HT1080 (cell line): ENCODE measurements at regions not wholly inside any gene's neighbourhood (a gene's known extent, or its start where the extent isn't known, plus 50 kb on each side); places are given as distances from the start of the nearest gene placed in this dataset. TPM values are rescaled to one million over a fixed set of nuclear protein-coding genes. Genes with fewer than 3 reads are reported as not detected.
"Not testable (repeated sequence)": the region's sequence is repeated elsewhere in the genome, so short reads cannot be mapped to it uniquely, and the experiment has no call there.

Experiments
- DNase-seq: peaks from one replicate; pipeline ENCODE4 v3.0.0-alpha.2; 2015; ENCODE audit warnings: low read depth
- small RNA-seq: library from RNA; depleted of rRNA; stranded (forward); fragments of <200 nt; gene quantifications from one replicate; pipeline ENCODE3, GENCODE V24; 2014

DNA sequence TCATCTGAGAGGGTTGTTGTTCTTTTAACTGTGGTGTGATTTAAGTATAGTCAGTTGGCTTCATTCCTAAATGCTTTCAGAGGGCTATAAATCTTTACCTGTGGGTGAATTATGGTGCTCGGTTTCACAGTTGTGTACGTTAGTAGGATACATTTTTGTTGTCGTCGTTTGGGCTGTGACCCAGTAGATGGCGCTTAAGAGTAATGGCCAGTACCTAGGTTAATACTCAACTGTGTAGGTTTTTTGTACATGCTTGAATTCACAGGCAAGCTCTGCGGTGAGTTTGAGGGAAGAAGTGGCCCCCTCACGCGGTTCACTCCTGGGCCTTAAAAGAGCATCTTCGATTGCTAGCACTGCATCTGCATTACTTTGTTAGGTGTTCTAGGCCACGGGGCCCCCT is 571.7 kb upstream of the TGIF2LX start:
- not testable (repeated sequence) for DNase-seq

DNA sequence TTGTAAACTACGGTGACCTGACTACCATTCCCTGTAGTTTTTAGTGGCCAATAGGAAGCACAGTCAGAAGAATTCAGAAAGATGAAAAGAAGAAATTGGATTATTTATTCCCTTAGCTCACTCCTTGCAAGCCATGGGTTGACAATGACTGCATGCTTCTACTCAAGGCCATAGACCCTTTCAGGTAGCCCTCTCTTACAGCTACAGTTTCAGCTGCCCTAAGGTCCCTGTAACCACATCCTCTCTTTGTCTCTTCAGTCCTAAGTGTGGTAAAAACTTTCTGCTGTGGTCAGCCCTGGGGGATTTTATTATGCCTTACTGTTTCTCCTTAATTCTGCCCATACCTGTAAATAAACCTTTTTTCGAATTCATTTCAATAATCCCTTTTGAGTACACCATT is 551.8 kb upstream of the TGIF2LX start:
- DNase-seq: not testable (repeated sequence)

DNA sequence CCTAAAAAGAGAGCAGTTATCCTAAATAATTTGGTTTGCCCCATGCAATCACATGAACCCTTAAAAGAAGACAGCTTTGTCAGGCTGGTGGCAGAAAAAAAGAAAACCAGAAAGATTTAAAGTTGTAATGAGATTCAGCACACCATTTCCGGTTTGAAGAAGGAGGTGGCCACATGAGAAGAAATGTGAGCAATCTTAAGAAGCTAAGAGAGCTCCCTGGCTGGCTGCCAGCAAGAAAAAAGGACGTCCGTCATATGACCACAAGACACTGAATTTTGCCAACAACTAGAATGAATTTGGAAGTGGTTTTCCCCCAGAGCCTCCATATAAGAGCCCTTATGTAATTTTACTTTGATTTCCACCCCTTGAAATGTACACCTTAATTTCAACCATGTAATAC is 528.7 kb upstream of the TGIF2LX start:
- DNase-seq: peak; percentile 13

- not testable (repeated sequence) for DNase-seq
Observed at GRCh38 chrX:89402818-89403217, 518.9 kb upstream of the TGIF2LX start.

DNA sequence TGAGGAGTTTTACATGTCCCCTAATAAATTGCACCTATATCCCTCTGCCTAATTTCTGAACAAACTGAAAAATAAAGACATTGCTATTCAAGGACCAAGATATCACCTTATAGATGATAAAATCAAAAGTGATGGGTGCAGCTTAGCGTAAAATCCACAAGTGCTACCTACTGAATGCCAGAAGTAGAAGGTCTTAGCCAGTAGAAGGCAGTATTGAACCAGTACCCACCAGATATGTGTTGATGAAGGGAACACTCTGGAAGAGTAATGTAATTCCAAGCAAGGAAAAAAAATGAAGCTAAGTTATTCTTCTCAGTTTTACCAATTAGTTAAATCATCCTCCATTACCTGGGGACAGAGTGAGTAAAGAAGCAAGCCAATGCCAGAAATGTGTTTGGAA is 516.6 kb upstream of the TGIF2LX start:
- DNase-seq: not testable (repeated sequence)

DNA sequence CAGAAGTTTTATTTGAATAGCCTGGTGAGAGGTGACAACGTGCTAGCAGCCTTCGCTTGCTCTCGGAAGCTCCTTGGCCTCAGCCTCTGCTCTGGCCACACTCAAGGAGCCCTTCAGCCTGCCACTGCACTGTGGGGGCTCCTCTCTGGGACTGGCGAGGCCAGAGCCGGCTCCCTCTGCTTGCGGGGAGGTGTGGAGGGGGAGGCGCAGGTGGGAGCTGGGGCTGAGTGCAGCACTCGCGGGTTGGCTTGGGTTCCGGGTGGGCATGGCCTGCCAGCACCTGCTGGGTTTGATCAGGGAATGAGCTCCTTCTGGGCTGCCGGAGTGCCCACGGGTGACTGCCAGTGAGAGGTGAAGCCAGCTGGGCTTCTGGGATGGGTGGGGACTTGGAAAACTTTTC is 504.8 kb upstream of the TGIF2LX start:
- not testable (repeated sequence) for DNase-seq

GRCh38 chrX:89432652-89433231 is 489.0 kb upstream of the TGIF2LX start:
- DNase-seq: not testable (repeated sequence)

Small RNA genes in the stretch of these regions (small RNA-seq; reads per million reads assigned to genes)
- gene SRIP2: not detected
